Breast epithelium (tissue), 3 donors: ENCODE measurements at regions not wholly inside any gene's neighbourhood (a gene's known extent, or its start where the extent isn't known, plus 50 kb on each side); places are given as distances from the start of the nearest gene placed in this dataset.

Experiments
- CTCF ChIP-seq, 3 donors: fragments of 450-650 bp; IDR thresholded peaks; one replicate each; pipeline ENCODE4 v1.5.1; 2016 to 2017; ENCODE audit warnings: antibody characterized with exemption in 3 of 3, mild to moderate bottlenecking in 3 of 3, moderate library complexity in 3 of 3
- POLR2A ChIP-seq: fragments of 450-650 bp; IDR thresholded peaks from one replicate; pipeline ENCODE4 v1.6.1; 2016; ENCODE audit warnings: antibody characterized with exemption, mild to moderate bottlenecking, moderate library complexity
- POLR2AphosphoS5 ChIP-seq, 3 donors: sonication (generic); formaldehyde crosslinking; IDR thresholded peaks; one replicate each; pipeline ENCODE4 v1.6.1; 2017; ENCODE audit warnings: antibody characterized with exemption in 3 of 3

- TF ChIP-seq POLR2A (no peak), CTCF (IDR thresholded peaks at IDR 0.05) (no peak), POLR2AphosphoS5 (IDR thresholded peaks at IDR 0.05) (no peak)
Observed at GRCh38 chr2:118231759-118232158, 143.5 kb downstream of the INSIG2 start.
